ENCODE measurements at regions not wholly inside any gene's neighbourhood (a gene's known extent, or its start where the extent isn't known, plus 50 kb on each side); places are given as distances from the start of the nearest gene placed in this dataset.

GRCh38 chr2:157989227-157989626 is 112.4 kb upstream of the UPP2 start:
- TF ChIP-seq ZFX (IDR thresholded peaks at IDR 0.05; ENCODE audit: borderline replicate concordance) (no peak), CTCF (IDR thresholded peaks at IDR 0.05) (no peak)
- no peak overlapping the region for H3K27ac ChIP-seq

- TF ChIP-seq CTCF (IDR thresholded peaks at IDR 0.05) (no peak), ZFX (IDR thresholded peaks at IDR 0.05; ENCODE audit: borderline replicate concordance) (no peak)
- H3K27ac ChIP-seq, result no peak overlapping the region
These were observed 110.6 kb upstream of the ACVR1 start for GRCh38 chr2:157986761-157987160.

GRCh38 chr2:157984866-157985265 is 108.7 kb upstream of the ACVR1 start:
- TF ChIP-seq ZFX (IDR thresholded peaks at IDR 0.05; ENCODE audit: borderline replicate concordance), result no peak
- no peak for TF ChIP-seq CTCF (IDR thresholded peaks at IDR 0.05)
- no peak overlapping the region for H3K27ac ChIP-seq

GRCh38 chr2:157980020-157980419 is 103.9 kb upstream of the ACVR1 start:
- TF ChIP-seq CTCF (IDR thresholded peaks at IDR 0.05) (no peak), ZFX (IDR thresholded peaks at IDR 0.05; ENCODE audit: borderline replicate concordance) (no peak)
- no peak overlapping the region for H3K27ac ChIP-seq

- TF ChIP-seq CTCF (IDR thresholded peaks at IDR 0.05), result no peak
- no peak for TF ChIP-seq ZFX (IDR thresholded peaks at IDR 0.05; ENCODE audit: borderline replicate concordance)
- H3K27ac ChIP-seq, result no peak overlapping the region
These were observed 95.6 kb upstream of the ACVR1 start for GRCh38 chr2:157971702-157972101.

GRCh38 chr2:157967856-157968255 is 91.7 kb upstream of the ACVR1 start:
- TF ChIP-seq CTCF (IDR thresholded peaks at IDR 0.05), result no peak
- no peak for TF ChIP-seq ZFX (IDR thresholded peaks at IDR 0.05; ENCODE audit: borderline replicate concordance)
- H3K27ac ChIP-seq, result no peak overlapping the region

- no peak for TF ChIP-seq ZFX (IDR thresholded peaks at IDR 0.05; ENCODE audit: borderline replicate concordance)
These were observed 83.1 kb upstream of the ACVR1 start for GRCh38 chr2:157959249-157959648.

GRCh38 chr2:157957596-157957995 is 81.5 kb upstream of the ACVR1 start:
- no peak overlapping the region for H3K27ac ChIP-seq
- TF ChIP-seq CTCF (IDR thresholded peaks at IDR 0.05), result no peak

More at GRCh38 chr2:157959249-157959648, 83.1 kb upstream of the ACVR1 start:
- H3K27ac ChIP-seq, result no peak overlapping the region
